WTC11 (cell line): ENCODE measurements at regions not wholly inside any gene's neighbourhood (a gene's known extent, or its start where the extent isn't known, plus 50 kb on each side); places are given as distances from the start of the nearest gene placed in this dataset.
A peak's percentile ranks its signal among the peaks of the same experiment; 100 is the strongest.
"Not testable (repeated sequence)": the region's sequence is repeated elsewhere in the genome, so short reads cannot be mapped to it uniquely, and the experiment has no call there.

Experiments
- ATAC-seq: fragments of 200-7000 bp; cut with Tn5 transposase; 2 replicates; pipeline ENCODE4 v1.10.0; 2021; ENCODE audit warnings: mild to moderate bottlenecking, moderate library complexity
- CTCF ChIA-PET: fragments of 300-600 bp; sonication (Branson Sonifier 250); formaldehyde crosslinking; loops from one replicate; lab custom pipeline; 2021; ENCODE audit warnings: antibody characterized with exemption; lab: Charles Lee
- POLR2A ChIA-PET: fragments of 350-600 bp; sonication (Branson Sonifier 250); formaldehyde crosslinking; loops from one replicate; lab custom pipeline; 2021; ENCODE audit warnings: antibody characterized with exemption; lab: Charles Lee
- DNase-seq: peaks from one replicate; pipeline ENCODE4 v3.0.0; 2021; ENCODE audit warnings: low spot score
- H3K27ac Mint-ChIP-seq: 2 replicates; pipeline ENCODE4 v1.8.0; 2021; ENCODE audit warnings: mixed read lengths
- H3K27me3 Mint-ChIP-seq: 2 replicates; pipeline ENCODE4 v1.8.0; 2021; ENCODE audit warnings: low read depth, mild to moderate bottlenecking, moderate library complexity, mixed read lengths
- H3K36me3 Mint-ChIP-seq: 2 replicates; pipeline ENCODE4 v1.8.0; 2021; ENCODE audit warnings: mixed read lengths
- H3K4me1 Mint-ChIP-seq: 2 replicates; pipeline ENCODE4 v1.8.0; 2022; ENCODE audit warnings: mixed read lengths
- H3K4me3 Mint-ChIP-seq: 2 replicates; pipeline ENCODE4 v1.8.0; 2021; ENCODE audit warnings: mild to moderate bottlenecking, moderate library complexity, mixed read lengths
- H3K9me3 Mint-ChIP-seq: 2 replicates; pipeline ENCODE4 v1.8.0; 2021; ENCODE audit warnings: mixed read lengths
- CREB1 ChIP-seq: sonication (generic); formaldehyde crosslinking; IDR thresholded peaks from 2 replicates; pipeline ENCODE4 v1.8.0; 2023; ENCODE audit warnings: mild to moderate bottlenecking, missing genetic modification reagents
- CTCF ChIP-seq: fragments of 200-600 bp; IDR thresholded peaks from 2 replicates; pipeline ENCODE4 v1.8.0; 2022; ENCODE audit warnings: antibody characterized with exemption
- E2F1 ChIP-seq: sonication (generic); formaldehyde crosslinking; IDR thresholded peaks from 2 replicates; pipeline ENCODE4 v1.8.0; 2022; ENCODE audit warnings: mild to moderate bottlenecking, missing genetic modification reagents
- E2F4 ChIP-seq: sonication (generic); formaldehyde crosslinking; IDR thresholded peaks from 2 replicates; pipeline ENCODE4 v1.8.1; 2022; ENCODE audit warnings: low read depth, mild to moderate bottlenecking, moderate library complexity, missing genetic modification reagents, borderline replicate concordance
- FOXK1 ChIP-seq: sonication (generic); formaldehyde crosslinking; IDR thresholded peaks from 2 replicates; pipeline ENCODE4 v1.8.0; 2022; ENCODE audit warnings: mild to moderate bottlenecking, moderate library complexity, missing genetic modification reagents
- FOXP1 ChIP-seq: sonication (generic); formaldehyde crosslinking; IDR thresholded peaks from 2 replicates; pipeline ENCODE4 v1.8.0; 2022; ENCODE audit warnings: missing genetic modification reagents, mild to moderate bottlenecking, moderate library complexity, borderline replicate concordance
- FOXP4 ChIP-seq: sonication (generic); formaldehyde crosslinking; IDR thresholded peaks from 2 replicates; pipeline ENCODE4 v1.8.0; 2022; ENCODE audit warnings: mild to moderate bottlenecking, missing genetic modification reagents
- GABPB1 ChIP-seq: sonication (generic); formaldehyde crosslinking; IDR thresholded peaks from 2 replicates; pipeline ENCODE4 v1.8.1; 2023; ENCODE audit warnings: mild to moderate bottlenecking, missing genetic modification reagents
- HMGA2 ChIP-seq: fragments of 250-450 bp; sonication (Bioruptor Pico); IDR thresholded peaks from 2 replicates; pipeline ENCODE4 v1.4.0; 2021; ENCODE audit warnings: mild to moderate bottlenecking, moderate library complexity
- JAZF1 ChIP-seq: fragments of 250-450 bp; sonication (Bioruptor Pico); IDR thresholded peaks from 2 replicates; pipeline ENCODE4 v1.9.0; 2021; ENCODE audit warnings: moderate library complexity, mild to moderate bottlenecking, inconsistent platforms
- MLX ChIP-seq: sonication (generic); formaldehyde crosslinking; IDR thresholded peaks from 2 replicates; pipeline ENCODE4 v1.8.1; 2023; ENCODE audit warnings: mild to moderate bottlenecking, missing genetic modification reagents, moderate library complexity
- NFE2L1 ChIP-seq: sonication (generic); formaldehyde crosslinking; IDR thresholded peaks from 2 replicates; pipeline ENCODE4 v1.8.1; 2023; ENCODE audit warnings: missing genetic modification reagents
- NR1H2 ChIP-seq: sonication (generic); formaldehyde crosslinking; IDR thresholded peaks from 2 replicates; pipeline ENCODE4 v1.9.0; 2021; ENCODE audit warnings: mild to moderate bottlenecking, moderate library complexity, missing genetic modification reagents
- PREB ChIP-seq: sonication (generic); formaldehyde crosslinking; IDR thresholded peaks from 2 replicates; pipeline ENCODE4 v1.8.1; 2022; ENCODE audit warnings: mild to moderate bottlenecking, missing genetic modification reagents, moderate library complexity, borderline replicate concordance
- SMAD3 ChIP-seq: sonication (generic); formaldehyde crosslinking; IDR thresholded peaks from 2 replicates; pipeline ENCODE4 v1.8.0; 2022; ENCODE audit warnings: missing genetic modification reagents, mild to moderate bottlenecking, borderline replicate concordance
- SOX15 ChIP-seq: fragments of 250-450 bp; sonication (Bioruptor Pico); IDR thresholded peaks from 2 replicates; pipeline ENCODE4 v1.9.0; 2021; ENCODE audit warnings: mild to moderate bottlenecking
- TCF7 ChIP-seq: sonication (generic); formaldehyde crosslinking; IDR thresholded peaks from 2 replicates; pipeline ENCODE4 v1.8.0; 2022; ENCODE audit warnings: mild to moderate bottlenecking, low read depth, missing genetic modification reagents, moderate library complexity
- TEAD4 ChIP-seq: sonication (generic); formaldehyde crosslinking; IDR thresholded peaks from 2 replicates; pipeline ENCODE4 v1.8.0; 2022; ENCODE audit warnings: mild to moderate bottlenecking, missing genetic modification reagents
- ZNF138 ChIP-seq: sonication (generic); formaldehyde crosslinking; conservative IDR thresholded peaks from 2 replicates; pipeline ENCODE4 v1.8.1; 2022; ENCODE audit warnings: mild to moderate bottlenecking, moderate library complexity, missing genetic modification reagents

GRCh38 chr7:23938215-23938614 is 228.2 kb downstream of the STK31 start (continued):
- TF ChIP-seq E2F4 (CRISPR knock-in tag) = no peak
- TF ChIP-seq NFE2L1 (CRISPR knock-in tag) = no peak
- no peak for TF ChIP-seq FOXP4 (CRISPR knock-in tag)
- TF ChIP-seq ZNF138 = no peak

- H3K27ac Mint-ChIP-seq = no peak overlapping the region
- H3K4me3 Mint-ChIP-seq = no peak overlapping the region
- no peaks in the 10 kb centered on the region for H3K4me1 Mint-ChIP-seq
- TF ChIP-seq CTCF (peak; percentile 12; the same call in 1 of the 2 replicates), GABPB1 (CRISPR knock-in tag) (no peak)
- ATAC-seq = peak; percentile 100
- no peaks in the 10 kb centered on the region; the same call in 1 of the 2 replicates for H3K27me3 Mint-ChIP-seq
- peak; percentile 57 for DNase-seq
- H3K36me3 Mint-ChIP-seq = no peaks in the 10 kb centered on the region
- H3K9me3 Mint-ChIP-seq = peaks cover 11% of the 10 kb centered on the region
- ChIA-PET CTCF (interaction anchor here (0.6 to 1.9 kb wide), 21 partner anchors 10 to 660 kb away, joined by 3 to 9 read pairs (median 3); partner anchors contain the start of gene FAM221A), POLR2A (no interaction called here)
Measured at GRCh38 chr7:23938937-23939552, 229.0 kb downstream of the STK31 start.

- H3K36me3 Mint-ChIP-seq, ATAC-seq, H3K4me3 Mint-ChIP-seq, H3K4me1 Mint-ChIP-seq, DNase-seq, POLR2A ChIA-PET, H3K27ac Mint-ChIP-seq, H3K27me3 Mint-ChIP-seq: not testable (repeated sequence)
- CTCF ChIA-PET = interaction anchor here (0.8 to 1.9 kb wide), 9 partner anchors 11 to 350 kb away, joined by 3 to 9 read pairs (median 4); partner anchors contain the start of gene FAM221A
- H3K9me3 Mint-ChIP-seq = peaks cover 12% of the 10 kb centered on the region
Measured at GRCh38 chr7:23939747-23940146, 229.7 kb downstream of the STK31 start.

- no peaks in the 10 kb centered on the region; the same call in 1 of the 2 replicates for H3K27me3 Mint-ChIP-seq
- H3K36me3 Mint-ChIP-seq = peaks cover 18% of the 10 kb centered on the region
- CTCF ChIA-PET = no interaction called here
- no peaks in the 10 kb centered on the region for H3K4me1 Mint-ChIP-seq
- DNase-seq (no peak), ATAC-seq (no peak)
- no peak overlapping the region for H3K27ac Mint-ChIP-seq
- peaks cover 24% of the 10 kb centered on the region for H3K9me3 Mint-ChIP-seq
- POLR2A ChIA-PET = no interaction called here
- H3K4me3 Mint-ChIP-seq = no peak overlapping the region
- TF ChIP-seq NR1H2 (no peak), FOXK1 (CRISPR knock-in tag) (no peak), E2F1 (CRISPR knock-in tag) (no peak), PREB (CRISPR knock-in tag) (no peak), CREB1 (CRISPR knock-in tag) (no peak), SOX15 (CRISPR knock-in tag) (no peak), E2F4 (CRISPR knock-in tag) (no peak), FOXP1 (no peak), JAZF1 (CRISPR knock-in tag) (no peak), HMGA2 (CRISPR knock-in tag) (no peak), TCF7 (CRISPR knock-in tag) (no peak), SMAD3 (CRISPR knock-in tag) (no peak), TEAD4 (CRISPR knock-in tag) (no peak), MLX (CRISPR knock-in tag) (no peak)
Measured at GRCh38 chr7:23941551-23941950, 231.5 kb downstream of the STK31 start.
